Smooth muscle cell (in vitro differentiated cells): ENCODE measurements at regions not wholly inside any gene's neighbourhood (a gene's known extent, or its start where the extent isn't known, plus 50 kb on each side); places are given as distances from the start of the nearest gene placed in this dataset.

ENCODE experiments used
- DNase-seq: peaks from one replicate; lab custom pipeline; 2025; ENCODE audit not compliant: unreplicated experiment; lab: John Stamatoyannopoulos, UW
- H2AFZ ChIP-seq: fragments of 200-600 bp; sonication (generic); 2 replicates; pipeline ENCODE4 v1.6.0; 2016; ENCODE audit warnings: antibody characterized with exemption, low read depth, mild to moderate bottlenecking
- H3F3A ChIP-seq: fragments of 200-600 bp; sonication (generic); 2 replicates; pipeline ENCODE4 v1.6.0; 2017; ENCODE audit warnings: antibody characterized with exemption, low read depth
- H3K27ac ChIP-seq: fragments of 200-600 bp; sonication (generic); 2 replicates; pipeline ENCODE4 v1.5.1; 2016; ENCODE audit warnings: low read depth, mild to moderate bottlenecking
- H3K27me3 ChIP-seq: fragments of 200-600 bp; sonication (generic); 2 replicates; pipeline ENCODE4 v1.6.1; 2016; ENCODE audit warnings: low read depth, mild to moderate bottlenecking
- H3K36me3 ChIP-seq: fragments of 200-600 bp; sonication (generic); 2 replicates; pipeline ENCODE4 v1.5.1; 2016; ENCODE audit warnings: low read depth
- H3K4me1 ChIP-seq: fragments of 200-600 bp; sonication (generic); 2 replicates; pipeline ENCODE4 v1.5.1; 2016; ENCODE audit warnings: low read depth
- H3K4me2 ChIP-seq: fragments of 200-600 bp; sonication (generic); 2 replicates; pipeline ENCODE4 v1.6.0; 2016; ENCODE audit warnings: mild to moderate bottlenecking
- H3K4me3 ChIP-seq: fragments of 200-600 bp; sonication (generic); 2 replicates; pipeline ENCODE4 v1.5.1; 2016; ENCODE audit warnings: mild to moderate bottlenecking
- H3K79me2 ChIP-seq: fragments of 200-600 bp; sonication (generic); 2 replicates; pipeline ENCODE4 v1.6.0; 2016; ENCODE audit warnings: low read depth, mild to moderate bottlenecking
- H3K9ac ChIP-seq: fragments of 200-600 bp; sonication (generic); 2 replicates; pipeline ENCODE4 v1.6.0; 2016; ENCODE audit warnings: low read depth
- H3K9me3 ChIP-seq: fragments of 200-600 bp; sonication (generic); replicated peaks from 2 replicates; pipeline ENCODE4 v1.5.1; 2016; ENCODE audit warnings: low read depth
- H4K20me1 ChIP-seq: fragments of 200-600 bp; sonication (generic); 2 replicates; pipeline ENCODE4 v1.6.0; 2016; ENCODE audit warnings: low read depth
- CTCF ChIP-seq: fragments of 200-600 bp; sonication (generic); IDR thresholded peaks from 2 replicates; pipeline ENCODE4 v1.5.1; 2017; ENCODE audit warnings: borderline replicate concordance, mild to moderate bottlenecking, antibody characterized with exemption; ENCODE audit not compliant: insufficient read depth, poor library complexity, severe bottlenecking
- WGBS: methylation state at CpG from one replicate; pipeline ENCODE4 v1.1.7; 2016; ENCODE audit warnings: low lambda C conversion rate; 5-methylcytosine and 5-hydroxymethylcytosine counted together

GRCh38 chr21:16438761-16439160 is 709.0 kb downstream of the USP25 start:
- Histone ChIP-seq H3K27me3 (peaks cover 10% of the 10 kb centered on the region), H4K20me1 (no peaks in the 10 kb centered on the region), H3K9me3 (no peaks in the 10 kb centered on the region), H3K9ac (no peak overlapping the region), H3K4me3 (no peak overlapping the region), H3F3A (no peaks in the 10 kb centered on the region), H2AFZ (no peak overlapping the region), H3K4me1 (no peaks in the 10 kb centered on the region), H3K36me3 (no peaks in the 10 kb centered on the region), H3K79me2 (no peaks in the 10 kb centered on the region), H3K4me2 (no peak overlapping the region), H3K27ac (no peak overlapping the region)
- TF ChIP-seq CTCF = no peak
- WGBS = 85% methylated on average over 1 of the region's 1 CpG
- DNase-seq = no peak

- Histone ChIP-seq H2AFZ (no peak overlapping the region), H3K4me1 (no peaks in the 10 kb centered on the region), H3K27ac (no peak overlapping the region), H3K4me2 (no peak overlapping the region), H3F3A (no peaks in the 10 kb centered on the region), H3K27me3 (no peaks in the 10 kb centered on the region), H3K79me2 (no peaks in the 10 kb centered on the region), H4K20me1 (no peaks in the 10 kb centered on the region), H3K9ac (no peak overlapping the region), H3K36me3 (no peaks in the 10 kb centered on the region), H3K4me3 (no peak overlapping the region), H3K9me3 (no peaks in the 10 kb centered on the region)
- TF ChIP-seq CTCF = no peak
- WGBS = 90% methylated on average over 1 of the region's 1 CpG
- no peak for DNase-seq
Observed at GRCh38 chr21:16441789-16442188, 712.0 kb downstream of the USP25 start.

GRCh38 chr21:16454399-16454798 is 724.6 kb downstream of the USP25 start:
- Histone ChIP-seq H3K27me3 (no peaks in the 10 kb centered on the region), H3K4me3 (no peak overlapping the region), H3K9me3 (no peaks in the 10 kb centered on the region), H2AFZ (no peak overlapping the region), H3K36me3 (no peaks in the 10 kb centered on the region), H4K20me1 (no peaks in the 10 kb centered on the region), H3K4me1 (no peaks in the 10 kb centered on the region), H3K4me2 (no peak overlapping the region), H3K79me2 (no peaks in the 10 kb centered on the region), H3F3A (no peaks in the 10 kb centered on the region), H3K27ac (no peak overlapping the region), H3K9ac (no peak overlapping the region)
- TF ChIP-seq CTCF = no peak
- DNase-seq = no peak

GRCh38 chr21:16455526-16455925 is 725.7 kb downstream of the USP25 start:
- H3K36me3 ChIP-seq = no peaks in the 10 kb centered on the region
- no peaks in the 10 kb centered on the region for H3K79me2 ChIP-seq
- no peak overlapping the region for H3K9ac ChIP-seq
- H3K9me3 ChIP-seq = no peaks in the 10 kb centered on the region
- no peaks in the 10 kb centered on the region for H3K4me1 ChIP-seq
- no peaks in the 10 kb centered on the region for H3K27me3 ChIP-seq
- no peaks in the 10 kb centered on the region for H3F3A ChIP-seq
- no peak for DNase-seq
- H3K4me2 ChIP-seq = no peak overlapping the region
- H4K20me1 ChIP-seq = no peaks in the 10 kb centered on the region
- H3K27ac ChIP-seq = no peak overlapping the region
- no peak for TF ChIP-seq CTCF
- WGBS = 95% methylated on average over 2 of the region's 2 CpGs
- H3K4me3 ChIP-seq = no peak overlapping the region
- H2AFZ ChIP-seq = no peak overlapping the region
